ENCODE measurements at regions not wholly inside any gene's neighbourhood (a gene's known extent, or its start where the extent isn't known, plus 50 kb on each side); places are given as distances from the start of the nearest gene placed in this dataset.

GRCh38 chr2:6111781-6112261 lies 419.6 kb downstream of the SOX11 start:
- TF ChIP-seq REST (IDR thresholded peaks at IDR 0.05; ENCODE audit: insufficient read depth in 1 of 2, low read depth in 2 of 2, low read length in 2 of 2) (no peak), SIN3A (IDR thresholded peaks at IDR 0.05; ENCODE audit: borderline replicate concordance, insufficient read depth, low read length) (no peak)

Measured in PFSK-1 (cell line).